ENCODE measurements at regions not wholly inside any gene's neighbourhood (a gene's known extent, or its start where the extent isn't known, plus 50 kb on each side); places are given as distances from the start of the nearest gene placed in this dataset.

GRCh38 chr4:3362431-3363287 lies 69.8 kb downstream of the RGS12 start:
- TF ChIP-seq CTCF (IDR thresholded peaks at IDR 0.05) (no peak), POLR2AphosphoS5 (IDR thresholded peaks at IDR 0.05) (no peak), POLR2A (IDR thresholded peaks at IDR 0.05) (no peak)

All from stomach (tissue), 4 donors.